Neural progenitor cell (in vitro differentiated cells): ENCODE measurements at regions not wholly inside any gene's neighbourhood (a gene's known extent, or its start where the extent isn't known, plus 50 kb on each side); places are given as distances from the start of the nearest gene placed in this dataset.

Experiments used
- EZH2 ChIP-seq: fragments of 200-600 bp; sonication (generic); IDR thresholded peaks from 2 replicates; pipeline ENCODE4 v1.6.1; 2017; ENCODE audit warnings: antibody characterized with exemption, mild to moderate bottlenecking, moderate library complexity
- EZH2phosphoT487 ChIP-seq: fragments of 200-600 bp; sonication (generic); IDR thresholded peaks from 2 replicates; pipeline ENCODE4 v1.6.1; 2017; ENCODE audit warnings: antibody characterized with exemption
- TF ChIP-seq, protein P1 (sequence below): fragments of 200-600 bp; sonication (generic); IDR thresholded peaks from 2 replicates; pipeline ENCODE4 v1.5.1; 2017; ENCODE audit warnings: antibody characterized with exemption, mild to moderate bottlenecking

DNA sequence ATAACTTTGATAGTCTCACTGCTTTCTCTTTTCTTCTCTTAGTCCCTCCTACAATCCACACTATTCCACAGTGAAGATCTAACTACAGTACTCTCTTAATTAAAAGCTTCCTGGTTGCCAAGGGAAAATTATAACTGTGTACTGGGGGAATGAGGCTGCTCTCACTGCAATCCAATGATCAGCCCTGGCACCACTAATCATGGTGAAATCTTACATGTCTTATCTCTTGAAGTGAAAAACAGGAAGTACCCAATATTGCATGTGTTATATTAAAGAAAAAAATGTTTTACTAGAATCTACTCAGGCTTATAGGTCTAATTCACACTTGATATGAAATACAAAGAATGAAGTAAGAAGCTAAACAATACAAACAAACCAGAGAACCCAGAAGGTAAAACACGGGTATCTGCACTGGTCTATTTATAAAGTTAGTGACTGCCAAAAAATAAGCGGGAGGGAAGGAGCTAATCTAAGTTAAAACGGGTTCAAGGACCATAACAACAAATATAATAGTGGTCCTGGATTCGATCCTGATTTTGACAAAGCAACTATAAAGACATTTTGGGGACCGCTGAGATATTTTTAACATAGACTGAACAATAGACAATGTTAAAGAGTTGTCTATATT is 57.5 kb downstream of the RGS2 start:
- TF ChIP-seq, protein P1, sequence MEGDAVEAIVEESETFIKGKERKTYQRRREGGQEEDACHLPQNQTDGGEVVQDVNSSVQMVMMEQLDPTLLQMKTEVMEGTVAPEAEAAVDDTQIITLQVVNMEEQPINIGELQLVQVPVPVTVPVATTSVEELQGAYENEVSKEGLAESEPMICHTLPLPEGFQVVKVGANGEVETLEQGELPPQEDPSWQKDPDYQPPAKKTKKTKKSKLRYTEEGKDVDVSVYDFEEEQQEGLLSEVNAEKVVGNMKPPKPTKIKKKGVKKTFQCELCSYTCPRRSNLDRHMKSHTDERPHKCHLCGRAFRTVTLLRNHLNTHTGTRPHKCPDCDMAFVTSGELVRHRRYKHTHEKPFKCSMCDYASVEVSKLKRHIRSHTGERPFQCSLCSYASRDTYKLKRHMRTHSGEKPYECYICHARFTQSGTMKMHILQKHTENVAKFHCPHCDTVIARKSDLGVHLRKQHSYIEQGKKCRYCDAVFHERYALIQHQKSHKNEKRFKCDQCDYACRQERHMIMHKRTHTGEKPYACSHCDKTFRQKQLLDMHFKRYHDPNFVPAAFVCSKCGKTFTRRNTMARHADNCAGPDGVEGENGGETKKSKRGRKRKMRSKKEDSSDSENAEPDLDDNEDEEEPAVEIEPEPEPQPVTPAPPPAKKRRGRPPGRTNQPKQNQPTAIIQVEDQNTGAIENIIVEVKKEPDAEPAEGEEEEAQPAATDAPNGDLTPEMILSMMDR = no peak
- TF ChIP-seq EZH2 = no peak
- no peak for TF ChIP-seq EZH2phosphoT487
